HG03196 (cell line): ENCODE measurements at regions not wholly inside any gene's neighbourhood (a gene's known extent, or its start where the extent isn't known, plus 50 kb on each side); places are given as distances from the start of the nearest gene placed in this dataset.
"Not testable (repeated sequence)": the region's sequence is repeated elsewhere in the genome, so short reads cannot be mapped to it uniquely, and the experiment has no call there.

Experiments used
- ATAC-seq: cut with Tn5 transposase; IDR thresholded peaks from one replicate; pipeline ENCODE4 v1.9.1; 2021; ENCODE audit not compliant: unreplicated experiment

- ATAC-seq: no peak
Measured at GRCh38 chr10:25797888-25798429, 136.1 kb upstream of the MYO3A start.

- ATAC-seq: no peak
Measured at GRCh38 chr10:25804505-25804904, 129.5 kb upstream of the MYO3A start.

GRCh38 chr10:25805986-25806385, 128.0 kb upstream of the MYO3A start:
- no peak for ATAC-seq

- ATAC-seq: no peak
Measured at GRCh38 chr10:25808372-25808771, 125.7 kb upstream of the MYO3A start.

- ATAC-seq: no peak
Measured at GRCh38 chr10:25811052-25811685, 122.9 kb upstream of the MYO3A start.

GRCh38 chr10:25813511-25813910, 120.5 kb upstream of the MYO3A start:
- no peak for ATAC-seq

- no peak for ATAC-seq
Measured at GRCh38 chr10:25815236-25815635, 118.8 kb upstream of the MYO3A start.

GRCh38 chr10:25815999-25816768, 117.8 kb upstream of the MYO3A start:
- ATAC-seq: no peak

GRCh38 chr10:25817200-25817599, 116.8 kb upstream of the MYO3A start:
- ATAC-seq: no peak

GRCh38 chr10:25818751-25819150, 115.3 kb upstream of the MYO3A start:
- ATAC-seq: no peak

- no peak for ATAC-seq
Measured at GRCh38 chr10:25820472-25820871, 113.6 kb upstream of the MYO3A start.

GRCh38 chr10:25820874-25821273, 113.2 kb upstream of the MYO3A start:
- ATAC-seq: no peak

GRCh38 chr10:25824050-25824449, 110.0 kb upstream of the MYO3A start:
- no peak for ATAC-seq

GRCh38 chr10:25828475-25828874, 105.6 kb upstream of the MYO3A start:
- ATAC-seq: no peak

- ATAC-seq: no peak
Measured at GRCh38 chr10:25831080-25831479, 102.9 kb upstream of the MYO3A start.

GRCh38 chr10:25839683-25840082, 94.3 kb upstream of the MYO3A start:
- no peak for ATAC-seq

- ATAC-seq: not testable (repeated sequence)
Measured at GRCh38 chr10:25840875-25841274, 93.2 kb upstream of the MYO3A start.

- ATAC-seq: no peak
Measured at GRCh38 chr10:25842146-25842545, 91.9 kb upstream of the MYO3A start.

GRCh38 chr10:25843551-25844170, 90.4 kb upstream of the MYO3A start:
- ATAC-seq: no peak

- ATAC-seq: not testable (repeated sequence)
Measured at GRCh38 chr10:25844716-25845115, 89.3 kb upstream of the MYO3A start.

- no peak for ATAC-seq
Measured at GRCh38 chr10:25849268-25849667, 84.8 kb upstream of the MYO3A start.

- ATAC-seq: no peak
Measured at GRCh38 chr10:25849988-25850387, 84.0 kb upstream of the MYO3A start.
